OCI-LY1 (cell line): ENCODE measurements at regions not wholly inside any gene's neighbourhood (a gene's known extent, or its start where the extent isn't known, plus 50 kb on each side); places are given as distances from the start of the nearest gene placed in this dataset.

Experiments
- H2AFZ ChIP-seq: fragments of 200-600 bp; sonication (generic), shearing (Covaris generic); 2 replicates; pipeline ENCODE4 v1.6.0; 2014; ENCODE audit warnings: antibody characterized with exemption, mild to moderate bottlenecking, low read length
- H3F3A ChIP-seq: fragments of 200-600 bp; sonication (generic), shearing (Covaris generic); 2 replicates; pipeline ENCODE4 v1.6.0; 2014; ENCODE audit warnings: mild to moderate bottlenecking, antibody characterized with exemption, low read length, moderate library complexity; ENCODE audit not compliant: insufficient read depth
- H3K27ac ChIP-seq: fragments of 200-600 bp; sonication (generic); 2 replicates; pipeline ENCODE4 v1.5.1; 2014; ENCODE audit warnings: low read length, mixed run types, mild to moderate bottlenecking, low read depth; ENCODE audit not compliant: poor library complexity, severe bottlenecking
- H3K27me3 ChIP-seq: fragments of 200-600 bp; sonication (generic); 2 replicates; pipeline ENCODE4 v1.6.0; 2014; ENCODE audit warnings: antibody characterized with exemption, mild to moderate bottlenecking, low read length, moderate library complexity; ENCODE audit not compliant: insufficient read depth
- H3K36me3 ChIP-seq: fragments of 200-600 bp; sonication (generic); 2 replicates; pipeline ENCODE4 v1.6.1; 2014; ENCODE audit warnings: mild to moderate bottlenecking, antibody characterized with exemption, low read length, moderate library complexity, mixed read lengths; ENCODE audit not compliant: insufficient read depth
- H3K4me1 ChIP-seq: fragments of 200-600 bp; sonication (generic); 2 replicates; pipeline ENCODE4 v1.5.1; 2014; ENCODE audit warnings: mild to moderate bottlenecking, low read length, moderate library complexity; ENCODE audit not compliant: insufficient read depth, severe bottlenecking
- H3K4me2 ChIP-seq: fragments of 200-600 bp; sonication (generic), shearing (Covaris generic); 2 replicates; pipeline ENCODE4 v1.6.1; 2014; ENCODE audit warnings: low read length
- H3K4me3 ChIP-seq: fragments of 200-600 bp; sonication (generic); 2 replicates; pipeline ENCODE4 v1.5.1; 2014; ENCODE audit warnings: low read length, low read depth, mild to moderate bottlenecking, mixed read lengths; ENCODE audit not compliant: poor library complexity, severe bottlenecking
- H3K79me2 ChIP-seq: fragments of 200-600 bp; shearing (Covaris generic); 2 replicates; pipeline ENCODE4 v1.6.1; 2016; ENCODE audit warnings: mixed run types, low read length, mixed read lengths; ENCODE audit not compliant: insufficient read depth
- H3K9ac ChIP-seq: fragments of 200-600 bp; sonication (generic), shearing (Covaris generic); 2 replicates; pipeline ENCODE4 v1.6.1; 2014; ENCODE audit warnings: mild to moderate bottlenecking, low read length, mixed read lengths
- H3K9me2 ChIP-seq: fragments of 200-600 bp; sonication (generic), shearing (Covaris generic); 2 replicates; pipeline ENCODE4 v1.6.1; 2014; ENCODE audit warnings: low read depth, mild to moderate bottlenecking, low read length, mixed read lengths
- H3K9me3 ChIP-seq: fragments of 200-600 bp; shearing (Covaris generic); 2 replicates; pipeline ENCODE4 v1.6.1; 2014; ENCODE audit warnings: low read length, mixed read lengths
- H4K20me1 ChIP-seq: fragments of 200-600 bp; sonication (generic), shearing (Covaris generic); 2 replicates; pipeline ENCODE4 v1.6.0; 2016; ENCODE audit warnings: mild to moderate bottlenecking, low read length; ENCODE audit not compliant: insufficient read depth
- EZH2 ChIP-seq: fragments of 200-600 bp; sonication (generic), shearing (Covaris generic); IDR thresholded peaks from 2 replicates; pipeline ENCODE4 v1.8.0; 2017; ENCODE audit warnings: borderline replicate concordance, mixed run types, mild to moderate bottlenecking, antibody characterized with exemption, low read length, moderate library complexity, mixed read lengths
- TF ChIP-seq, protein P1 (sequence below): fragments of 200-600 bp; sonication (generic), shearing (Covaris generic); IDR thresholded peaks from 2 replicates; pipeline ENCODE4 v1.5.1; 2017; ENCODE audit warnings: mild to moderate bottlenecking, antibody characterized with exemption, low read length, moderate library complexity, mixed read lengths

DNA sequence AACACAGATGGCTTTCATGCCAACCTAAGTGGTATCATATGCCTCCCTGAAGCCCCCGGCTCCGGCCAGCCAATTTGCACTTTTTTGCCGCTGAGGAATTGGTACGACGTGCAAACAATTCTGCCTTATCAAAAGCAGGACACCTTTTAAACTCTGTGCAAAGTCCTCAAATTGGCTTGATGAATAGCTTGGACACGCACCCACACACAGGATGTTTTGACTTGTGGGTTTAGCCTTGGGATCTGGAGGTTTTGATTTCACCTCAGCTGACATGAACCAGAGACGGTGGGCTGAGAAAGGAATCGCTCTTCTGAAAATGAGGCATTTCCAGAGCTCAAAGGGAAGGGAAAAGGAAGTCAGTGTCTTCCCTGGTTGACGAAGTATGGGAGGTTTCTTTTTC is 110.8 kb upstream of the SHOX start:
- Histone ChIP-seq H3K36me3 (no peaks in the 10 kb centered on the region), H3K4me2 (no peak overlapping the region), H4K20me1 (no peaks in the 10 kb centered on the region), H3K79me2 (no peaks in the 10 kb centered on the region), H3F3A (no peaks in the 10 kb centered on the region), H3K9me2 (no peaks in the 10 kb centered on the region), H3K9ac (no peak overlapping the region), H2AFZ (no peak overlapping the region), H3K27me3 (no peaks in the 10 kb centered on the region), H3K9me3 (no peaks in the 10 kb centered on the region), H3K27ac (no peak overlapping the region), H3K4me1 (no peaks in the 10 kb centered on the region), H3K4me3 (no peak overlapping the region)
- TF ChIP-seq, protein P1, sequence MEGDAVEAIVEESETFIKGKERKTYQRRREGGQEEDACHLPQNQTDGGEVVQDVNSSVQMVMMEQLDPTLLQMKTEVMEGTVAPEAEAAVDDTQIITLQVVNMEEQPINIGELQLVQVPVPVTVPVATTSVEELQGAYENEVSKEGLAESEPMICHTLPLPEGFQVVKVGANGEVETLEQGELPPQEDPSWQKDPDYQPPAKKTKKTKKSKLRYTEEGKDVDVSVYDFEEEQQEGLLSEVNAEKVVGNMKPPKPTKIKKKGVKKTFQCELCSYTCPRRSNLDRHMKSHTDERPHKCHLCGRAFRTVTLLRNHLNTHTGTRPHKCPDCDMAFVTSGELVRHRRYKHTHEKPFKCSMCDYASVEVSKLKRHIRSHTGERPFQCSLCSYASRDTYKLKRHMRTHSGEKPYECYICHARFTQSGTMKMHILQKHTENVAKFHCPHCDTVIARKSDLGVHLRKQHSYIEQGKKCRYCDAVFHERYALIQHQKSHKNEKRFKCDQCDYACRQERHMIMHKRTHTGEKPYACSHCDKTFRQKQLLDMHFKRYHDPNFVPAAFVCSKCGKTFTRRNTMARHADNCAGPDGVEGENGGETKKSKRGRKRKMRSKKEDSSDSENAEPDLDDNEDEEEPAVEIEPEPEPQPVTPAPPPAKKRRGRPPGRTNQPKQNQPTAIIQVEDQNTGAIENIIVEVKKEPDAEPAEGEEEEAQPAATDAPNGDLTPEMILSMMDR: no peak
- no peak for TF ChIP-seq EZH2

DNA sequence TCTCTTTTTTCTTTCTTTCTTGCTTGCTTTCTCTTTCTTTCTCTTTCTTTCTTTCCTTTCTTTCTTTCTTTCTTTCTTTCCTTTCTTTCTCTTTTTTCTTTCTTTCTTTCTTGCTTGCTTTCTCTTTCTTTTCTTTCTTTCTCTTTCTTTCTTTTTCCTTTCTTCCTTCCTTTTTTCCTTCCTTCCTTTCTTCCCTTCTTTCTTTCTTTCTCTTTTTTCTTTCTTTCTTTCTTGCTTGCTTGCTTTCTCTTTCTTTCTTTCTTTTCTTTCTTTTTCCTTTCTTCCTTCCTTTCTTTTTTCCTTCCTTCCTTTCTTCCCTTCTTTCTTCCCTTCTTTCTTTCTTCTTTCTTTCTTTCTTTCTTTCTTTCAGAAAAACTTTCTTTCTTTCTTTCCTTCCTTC is 108.1 kb upstream of the SHOX start:
- no peaks in the 10 kb centered on the region for H3K4me1 ChIP-seq
- TF ChIP-seq, protein P1: no peak
- no peak for TF ChIP-seq EZH2
- H3K79me2 ChIP-seq: no peaks in the 10 kb centered on the region
- no peak overlapping the region for H3K4me3 ChIP-seq
- no peaks in the 10 kb centered on the region for H3K9me2 ChIP-seq
- H3K9me3 ChIP-seq: no peaks in the 10 kb centered on the region
- no peaks in the 10 kb centered on the region for H3K36me3 ChIP-seq
- H3F3A ChIP-seq: no peaks in the 10 kb centered on the region
- no peak overlapping the region for H3K27ac ChIP-seq
- no peak overlapping the region for H3K4me2 ChIP-seq
- H3K9ac ChIP-seq: no peak overlapping the region
- H4K20me1 ChIP-seq: no peaks in the 10 kb centered on the region
- H2AFZ ChIP-seq: no peak overlapping the region
- H3K27me3 ChIP-seq: no peaks in the 10 kb centered on the region

DNA sequence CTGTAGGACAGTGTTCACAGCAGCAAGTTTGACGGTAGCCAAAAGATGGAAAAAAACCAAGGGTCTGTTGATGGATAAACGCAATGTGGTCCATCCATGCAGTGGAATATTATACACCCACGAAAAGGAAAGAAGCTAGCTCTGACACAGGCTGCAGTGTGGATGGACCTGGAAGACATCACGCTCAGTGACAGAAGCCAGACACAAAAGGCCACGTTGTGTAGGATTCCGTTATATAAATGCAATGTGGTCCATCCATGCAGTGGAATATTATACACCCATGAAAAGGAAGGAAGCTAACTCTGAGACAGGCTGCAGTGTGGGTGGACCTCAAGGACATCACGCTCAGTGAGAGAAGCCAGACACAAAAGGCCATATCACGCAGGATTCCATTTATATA is 105.5 kb upstream of the SHOX start:
- TF ChIP-seq, protein P1: no peak
- no peak for TF ChIP-seq EZH2
- no peak overlapping the region for H3K27ac ChIP-seq
- H3F3A ChIP-seq: no peaks in the 10 kb centered on the region
- no peak overlapping the region for H3K4me3 ChIP-seq
- no peaks in the 10 kb centered on the region for H3K9me2 ChIP-seq
- H3K9me3 ChIP-seq: no peaks in the 10 kb centered on the region
- no peaks in the 10 kb centered on the region for H3K79me2 ChIP-seq
- no peaks in the 10 kb centered on the region for H4K20me1 ChIP-seq
- H3K9ac ChIP-seq: no peak overlapping the region
- H2AFZ ChIP-seq: no peak overlapping the region
- no peaks in the 10 kb centered on the region for H3K36me3 ChIP-seq
- H3K27me3 ChIP-seq: no peaks in the 10 kb centered on the region
- no peaks in the 10 kb centered on the region for H3K4me1 ChIP-seq
- H3K4me2 ChIP-seq: no peak overlapping the region
